ENCODE measurements at regions not wholly inside any gene's neighbourhood (a gene's known extent, or its start where the extent isn't known, plus 50 kb on each side); places are given as distances from the start of the nearest gene placed in this dataset.

- POLR2A ChIA-PET = no interaction called here
- H2AFZ ChIP-seq (ENCODE audit: low read length) = no peak overlapping the region
- BruUV-seq (replicated peaks) = no TSS peak
- H3K36me3 ChIP-seq (replicated peaks in 1 of 2; ENCODE audit: control insufficient read depth in 1 of 2, insufficient read depth in 2 of 2, low read length in 2 of 2) = no peaks in the 10 kb centered on the region
- in situ Hi-C loops (cut with HindIII; ENCODE audit: extremely low pct_ligation_motif_present, low pct_unique_long_range_greater_than_20kb) (no loop called here), intact Hi-C loops (cut with micrococcal nuclease; ENCODE audit: unreplicated experiment) (no loop called here)
- H3K4me3 ChIP-seq (replicated peaks in 1 of 3; ENCODE audit: insufficient read depth in 1 of 3, low read depth in 2 of 3, low read length in 3 of 3) = no peak overlapping the region
- TF ChIP-seq SATB2 (CRISPR knock-in tag; IDR thresholded peaks at IDR 0.05) (no peak), TAF1 (CRISPR knock-in tag; IDR thresholded peaks at IDR 0.05) (no peak), TOE1 (CRISPR knock-in tag; IDR thresholded peaks at IDR 0.05) (no peak), ESRRA (CRISPR knock-in tag; IDR thresholded peaks at IDR 0.05; ENCODE audit: low read depth) (no peak)
- FAIRE-seq (no peak), DNase-seq (ENCODE audit: low spot score) (no peak), ATAC-seq (no peak; the same call in 2 of the 3 replicates)
- H3K27me3 ChIP-seq (ENCODE audit: control insufficient read depth in 1 of 2, insufficient read depth in 2 of 2, low read length in 2 of 2) = no peaks in the 10 kb centered on the region
- no peaks in the 10 kb centered on the region for H3K4me1 ChIP-seq (ENCODE audit: insufficient read depth, low read length)
- H3K27ac ChIP-seq (ENCODE audit: extremely low read length, insufficient read depth, low read length) = no peak overlapping the region
- H3K9me3 ChIP-seq (ENCODE audit: low read length) = no peaks in the 10 kb centered on the region
- no peaks in the 10 kb centered on the region for H4K20me1 ChIP-seq (ENCODE audit: insufficient read depth, low read length)
- CTCF ChIA-PET (ENCODE audit: low intra/inter-chr PET ratio, low total read pairs) = no interaction called here
- WGBS (ENCODE audit: low lambda C conversion rate) = 4% methylated on average over 3 of the region's 3 CpGs
- no peaks in the 10 kb centered on the region for H3K79me2 ChIP-seq (ENCODE audit: insufficient read depth, low read length)
- H3K9ac ChIP-seq (ENCODE audit: insufficient read depth, low read depth, low read length) = no peak overlapping the region
- no peak overlapping the region for H3K4me2 ChIP-seq (ENCODE audit: low read depth, low read length)
Measured at GRCh38 chr14:24721775-24722174, 87.8 kb upstream of the GZMB start.

DNA sequence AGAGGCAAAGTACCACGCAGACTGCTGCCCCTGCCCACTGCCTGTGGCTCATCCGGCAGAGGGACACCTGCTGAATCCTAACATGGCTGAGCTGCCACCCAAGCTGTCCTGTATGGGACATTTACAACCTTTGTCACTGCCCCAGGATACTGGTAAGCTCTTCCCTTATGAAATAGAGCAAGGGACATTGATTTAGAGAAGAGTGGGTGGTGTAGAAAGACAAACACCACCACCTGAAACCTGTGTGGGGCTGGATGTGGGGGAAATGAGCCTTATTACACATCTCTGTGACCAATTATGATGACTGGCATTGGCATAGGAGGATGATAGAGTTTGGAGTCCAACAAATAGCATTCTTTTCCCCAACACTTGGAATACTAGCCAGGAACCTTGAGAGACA lies 81.2 kb upstream of the GZMB start:
- DNase-seq (ENCODE audit: low spot score) (no peak), FAIRE-seq (no peak), ATAC-seq (no peak)
- in situ Hi-C loops (cut with HindIII; ENCODE audit: extremely low pct_ligation_motif_present, low pct_unique_long_range_greater_than_20kb) (no loop called here), intact Hi-C loops (cut with micrococcal nuclease; ENCODE audit: unreplicated experiment) (no loop called here)
- Histone ChIP-seq H3K36me3 (replicated peaks in 1 of 2; ENCODE audit: control insufficient read depth in 1 of 2, insufficient read depth in 2 of 2, low read length in 2 of 2) (no peaks in the 10 kb centered on the region), H3K27me3 (ENCODE audit: control insufficient read depth in 1 of 2, insufficient read depth in 2 of 2, low read length in 2 of 2) (no peaks in the 10 kb centered on the region; a peak in 1 of 5 replicates), H3K79me2 (ENCODE audit: insufficient read depth, low read length) (no peaks in the 10 kb centered on the region), H4K20me1 (ENCODE audit: insufficient read depth, low read length) (no peaks in the 10 kb centered on the region), H3K9me3 (ENCODE audit: low read length) (no peaks in the 10 kb centered on the region), H3K27ac (ENCODE audit: extremely low read length, insufficient read depth, low read length) (no peak overlapping the region), H3K4me2 (ENCODE audit: low read depth, low read length) (no peak overlapping the region), H3K4me1 (ENCODE audit: insufficient read depth, low read length) (peaks cover 7% of the 10 kb centered on the region), H3K4me3 (replicated peaks in 1 of 3; ENCODE audit: insufficient read depth in 1 of 3, low read depth in 2 of 3, low read length in 3 of 3) (no peak overlapping the region), H3K9ac (ENCODE audit: insufficient read depth, low read depth, low read length) (no peak overlapping the region), H2AFZ (ENCODE audit: low read length) (no peak overlapping the region)
- no TSS peak for BruUV-seq (replicated peaks)
- WGBS (ENCODE audit: low lambda C conversion rate) = 18% methylated on average over 2 of the region's 2 CpGs
- CTCF ChIA-PET (ENCODE audit: low intra/inter-chr PET ratio, low total read pairs) = no interaction called here
- POLR2A ChIA-PET = no interaction called here
- TF ChIP-seq ZBTB25 (CRISPR knock-in tag; IDR thresholded peaks at IDR 0.05) (no peak), ZNF496 (CRISPR knock-in tag; IDR thresholded peaks at IDR 0.05; ENCODE audit: insufficient replicate concordance) (no peak), SRF (IDR thresholded peaks at IDR 0.05; ENCODE audit: low read depth, low read length) (no peak), TAF1 (CRISPR knock-in tag; IDR thresholded peaks at IDR 0.05) (no peak), PRPF4 (IDR thresholded peaks at IDR 0.05; ENCODE audit: low read depth, low read length, poor library complexity, severe bottlenecking) (no peak), DNMT1 (CRISPR knock-in tag; IDR thresholded peaks at IDR 0.05) (no peak), SCMH1 (CRISPR knock-in tag; IDR thresholded peaks at IDR 0.05; ENCODE audit: borderline replicate concordance) (no peak)
- TF ChIP-seq, protein P1, sequence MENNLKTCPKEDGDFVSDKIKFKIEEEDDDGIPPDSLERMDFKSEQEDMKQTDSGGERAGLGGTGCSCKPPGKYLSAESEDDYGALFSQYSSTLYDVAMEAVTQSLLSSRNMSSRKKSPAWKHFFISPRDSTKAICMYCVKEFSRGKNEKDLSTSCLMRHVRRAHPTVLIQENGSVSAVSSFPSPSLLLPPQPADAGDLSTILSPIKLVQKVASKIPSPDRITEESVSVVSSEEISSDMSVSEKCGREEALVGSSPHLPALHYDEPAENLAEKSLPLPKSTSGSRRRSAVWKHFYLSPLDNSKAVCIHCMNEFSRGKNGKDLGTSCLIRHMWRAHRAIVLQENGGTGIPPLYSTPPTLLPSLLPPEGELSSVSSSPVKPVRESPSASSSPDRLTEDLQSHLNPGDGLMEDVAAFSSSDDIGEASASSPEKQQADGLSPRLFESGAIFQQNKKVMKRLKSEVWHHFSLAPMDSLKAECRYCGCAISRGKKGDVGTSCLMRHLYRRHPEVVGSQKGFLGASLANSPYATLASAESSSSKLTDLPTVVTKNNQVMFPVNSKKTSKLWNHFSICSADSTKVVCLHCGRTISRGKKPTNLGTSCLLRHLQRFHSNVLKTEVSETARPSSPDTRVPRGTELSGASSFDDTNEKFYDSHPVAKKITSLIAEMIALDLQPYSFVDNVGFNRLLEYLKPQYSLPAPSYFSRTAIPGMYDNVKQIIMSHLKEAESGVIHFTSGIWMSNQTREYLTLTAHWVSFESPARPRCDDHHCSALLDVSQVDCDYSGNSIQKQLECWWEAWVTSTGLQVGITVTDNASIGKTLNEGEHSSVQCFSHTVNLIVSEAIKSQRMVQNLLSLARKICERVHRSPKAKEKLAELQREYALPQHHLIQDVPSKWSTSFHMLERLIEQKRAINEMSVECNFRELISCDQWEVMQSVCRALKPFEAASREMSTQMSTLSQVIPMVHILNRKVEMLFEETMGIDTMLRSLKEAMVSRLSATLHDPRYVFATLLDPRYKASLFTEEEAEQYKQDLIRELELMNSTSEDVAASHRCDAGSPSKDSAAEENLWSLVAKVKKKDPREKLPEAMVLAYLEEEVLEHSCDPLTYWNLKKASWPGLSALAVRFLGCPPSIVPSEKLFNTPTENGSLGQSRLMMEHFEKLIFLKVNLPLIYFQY (CRISPR knock-in tag; IDR thresholded peaks at IDR 0.05; ENCODE audit: borderline replicate concordance) = no peak
- TF ChIP-seq, protein P2, sequence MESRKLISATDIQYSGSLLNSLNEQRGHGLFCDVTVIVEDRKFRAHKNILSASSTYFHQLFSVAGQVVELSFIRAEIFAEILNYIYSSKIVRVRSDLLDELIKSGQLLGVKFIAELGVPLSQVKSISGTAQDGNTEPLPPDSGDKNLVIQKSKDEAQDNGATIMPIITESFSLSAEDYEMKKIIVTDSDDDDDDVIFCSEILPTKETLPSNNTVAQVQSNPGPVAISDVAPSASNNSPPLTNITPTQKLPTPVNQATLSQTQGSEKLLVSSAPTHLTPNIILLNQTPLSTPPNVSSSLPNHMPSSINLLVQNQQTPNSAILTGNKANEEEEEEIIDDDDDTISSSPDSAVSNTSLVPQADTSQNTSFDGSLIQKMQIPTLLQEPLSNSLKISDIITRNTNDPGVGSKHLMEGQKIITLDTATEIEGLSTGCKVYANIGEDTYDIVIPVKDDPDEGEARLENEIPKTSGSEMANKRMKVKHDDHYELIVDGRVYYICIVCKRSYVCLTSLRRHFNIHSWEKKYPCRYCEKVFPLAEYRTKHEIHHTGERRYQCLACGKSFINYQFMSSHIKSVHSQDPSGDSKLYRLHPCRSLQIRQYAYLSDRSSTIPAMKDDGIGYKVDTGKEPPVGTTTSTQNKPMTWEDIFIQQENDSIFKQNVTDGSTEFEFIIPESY (CRISPR knock-in tag; IDR thresholded peaks at IDR 0.05) = no peak

Measured in HepG2 (cell line).